ENCODE measurements at regions not wholly inside any gene's neighbourhood (a gene's known extent, or its start where the extent isn't known, plus 50 kb on each side); places are given as distances from the start of the nearest gene placed in this dataset.

DNA sequence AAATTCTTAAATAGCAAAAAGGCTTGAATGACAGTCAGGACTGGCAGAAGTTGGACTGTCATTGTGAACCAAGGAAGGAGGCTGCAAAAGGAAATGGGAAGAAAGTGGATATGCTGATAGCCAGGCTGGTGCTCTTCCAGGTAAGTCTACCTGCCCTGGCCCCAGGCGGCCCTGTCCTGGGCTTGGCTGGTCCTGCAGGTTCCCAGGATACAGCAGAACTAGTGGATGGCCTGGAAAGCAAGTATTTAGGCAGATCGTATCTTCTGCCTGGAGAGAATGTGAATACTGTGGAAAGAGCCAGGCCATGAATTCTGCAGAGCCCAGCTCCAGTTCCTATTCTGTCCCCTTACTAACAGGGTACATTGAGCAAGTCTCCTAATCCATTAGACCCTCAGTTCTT lies 149.3 kb downstream of the SEC61B start:
- WGBS (ENCODE audit: insufficient coverage), result 60% methylated on average over 1 of the region's 2 CpGs

DNA sequence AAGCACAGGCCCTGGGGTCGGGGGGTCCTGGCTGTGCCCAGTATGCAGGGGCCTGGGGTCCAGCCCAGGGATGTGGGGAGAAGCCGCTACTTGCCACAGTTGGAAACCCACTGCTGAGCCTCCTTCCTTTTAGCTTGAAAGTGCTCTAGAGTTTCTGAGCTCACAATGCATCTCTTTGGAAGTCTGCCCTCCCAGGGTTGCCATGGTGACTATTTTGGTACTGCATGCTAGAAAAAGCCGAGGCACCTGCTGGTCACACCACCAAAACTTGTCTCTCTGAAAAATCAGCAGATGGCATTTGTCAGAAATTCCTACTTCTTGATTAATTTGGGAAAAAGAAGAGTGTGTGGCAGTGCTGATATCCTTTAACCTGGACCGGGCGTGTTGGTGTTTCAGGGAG lies 151.8 kb downstream of the SEC61B start:
- no peak for DNase-seq
- Histone ChIP-seq H3K9me3 (no peaks in the 10 kb centered on the region), H3K4me3 (ENCODE audit: control insufficient read depth in 1 of 2, extremely low read depth in 1 of 2, low read length in 1 of 2) (no peak overlapping the region), H3K4me1 (ENCODE audit: control insufficient read depth in 1 of 2, extremely low read depth in 1 of 2, insufficient read depth in 2 of 2, low read length in 2 of 2) (no peaks in the 10 kb centered on the region), H3K36me3 (ENCODE audit: control insufficient read depth in 2 of 2, extremely low read depth in 1 of 2, insufficient read depth in 1 of 2, low read length in 1 of 2) (no peaks in the 10 kb centered on the region), H3K27ac (ENCODE audit: low read length) (no peak overlapping the region), H3K27me3 (replicated peaks in 1 of 2; ENCODE audit: control insufficient read depth in 2 of 2, extremely low read depth in 1 of 2, insufficient read depth in 2 of 2, low read length in 1 of 2) (peaks cover 0 to 20% of the 10 kb centered on the region in 2 experiments)
- no peaks in the 10 kb centered on the region for H3K36me3 Mint-ChIP-seq
- H3K4me3 Mint-ChIP-seq, result no peak overlapping the region
- no peak for ATAC-seq (replicated peaks in 1 of 4)
- H3K9me3 Mint-ChIP-seq, result no peaks in the 10 kb centered on the region
- 86% methylated on average over 4 of the region's 5 CpGs for WGBS (ENCODE audit: insufficient coverage)
- POLR2A ChIA-PET, result no interaction called here
- H3K27ac Mint-ChIP-seq, result no peak overlapping the region
- CTCF ChIA-PET, result no interaction called here
- H3K27me3 Mint-ChIP-seq, result peaks cover 26 to 38% of the 10 kb centered on the region in 2 donors
- peaks cover 2 to 5% (median 2%) of the 10 kb centered on the region in 3 donors for H3K4me1 Mint-ChIP-seq

More for the DNA sequence above, 149.3 kb downstream of the SEC61B start:
- Mint-ChIP-seq H3K4me3 (no peak overlapping the region), H3K9me3 (no peaks in the 10 kb centered on the region), H3K4me1 (peaks cover 11 to 17% (median 12%) of the 10 kb centered on the region in 3 donors), H3K36me3 (no peaks in the 10 kb centered on the region), H3K27me3 (peaks cover 34 to 44% of the 10 kb centered on the region in 2 donors), H3K27ac (no peak overlapping the region)
- Histone ChIP-seq H3K4me3 (ENCODE audit: control insufficient read depth in 1 of 2, extremely low read depth in 1 of 2, low read length in 1 of 2) (no peak overlapping the region), H3K4me1 (ENCODE audit: control insufficient read depth in 1 of 2, extremely low read depth in 1 of 2, insufficient read depth in 2 of 2, low read length in 2 of 2) (peaks cover 0 to 4% of the 10 kb centered on the region in 2 experiments), H3K27me3 (replicated peaks in 1 of 2; ENCODE audit: control insufficient read depth in 2 of 2, extremely low read depth in 1 of 2, insufficient read depth in 2 of 2, low read length in 1 of 2) (peaks cover 0 to 30% of the 10 kb centered on the region in 2 experiments), H3K36me3 (ENCODE audit: control insufficient read depth in 2 of 2, extremely low read depth in 1 of 2, insufficient read depth in 1 of 2, low read length in 1 of 2) (no peaks in the 10 kb centered on the region), H3K27ac (ENCODE audit: low read length) (no peak overlapping the region), H3K9me3 (no peaks in the 10 kb centered on the region)
- DNase-seq (no peak), ATAC-seq (replicated peaks in 1 of 4) (no peak)
- CTCF ChIA-PET, result no interaction called here
- POLR2A ChIA-PET, result no interaction called here

- Mint-ChIP-seq H3K4me1 (no peaks in the 10 kb centered on the region), H3K9me3 (no peaks in the 10 kb centered on the region), H3K4me3 (no peak overlapping the region), H3K27me3 (peaks cover 17 to 32% of the 10 kb centered on the region in 2 donors), H3K27ac (no peak overlapping the region), H3K36me3 (no peaks in the 10 kb centered on the region)
- ATAC-seq (replicated peaks in 1 of 4) (no peak), DNase-seq (no peak)
- Histone ChIP-seq H3K36me3 (ENCODE audit: control insufficient read depth in 2 of 2, extremely low read depth in 1 of 2, insufficient read depth in 1 of 2, low read length in 1 of 2) (no peaks in the 10 kb centered on the region), H3K4me1 (ENCODE audit: control insufficient read depth in 1 of 2, extremely low read depth in 1 of 2, insufficient read depth in 2 of 2, low read length in 2 of 2) (no peaks in the 10 kb centered on the region), H3K27ac (ENCODE audit: low read length) (no peak overlapping the region), H3K27me3 (replicated peaks in 1 of 2; ENCODE audit: control insufficient read depth in 2 of 2, extremely low read depth in 1 of 2, insufficient read depth in 2 of 2, low read length in 1 of 2) (peaks cover 0 to 11% of the 10 kb centered on the region in 2 experiments), H3K4me3 (ENCODE audit: control insufficient read depth in 1 of 2, extremely low read depth in 1 of 2, low read length in 1 of 2) (no peak overlapping the region), H3K9me3 (no peaks in the 10 kb centered on the region)
- WGBS (ENCODE audit: insufficient coverage), result 29% methylated on average over 1 of the region's 1 CpG
- CTCF ChIA-PET, result no interaction called here
- POLR2A ChIA-PET, result no interaction called here
These were observed 152.7 kb downstream of the SEC61B start for GRCh38 chr9:99374793-99375192.

DNA sequence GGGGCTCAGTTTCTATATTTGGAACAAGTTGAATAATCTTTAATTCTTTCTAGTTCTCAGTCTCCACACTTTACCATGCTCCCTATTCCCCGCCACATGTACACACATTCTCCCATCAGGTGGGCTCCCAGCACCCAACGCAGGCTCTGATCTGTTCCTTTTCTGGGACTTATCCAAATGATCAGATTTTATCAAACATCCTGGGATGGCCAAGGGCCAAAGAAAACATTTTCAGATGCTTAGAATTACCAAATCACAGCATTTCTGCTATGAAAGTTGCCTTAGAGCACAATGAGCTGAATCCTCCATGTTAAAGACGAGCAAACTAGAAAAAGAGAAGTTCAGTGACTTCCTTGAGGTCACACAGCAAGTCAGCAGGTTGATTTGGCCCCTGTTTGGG lies 153.4 kb downstream of the SEC61B start:
- H3K4me3 Mint-ChIP-seq, result no peak overlapping the region
- H3K27me3 Mint-ChIP-seq, result peaks cover 10 to 32% of the 10 kb centered on the region in 2 donors
- Histone ChIP-seq H3K4me1 (ENCODE audit: control insufficient read depth in 1 of 2, extremely low read depth in 1 of 2, insufficient read depth in 2 of 2, low read length in 2 of 2) (no peaks in the 10 kb centered on the region), H3K36me3 (ENCODE audit: control insufficient read depth in 2 of 2, extremely low read depth in 1 of 2, insufficient read depth in 1 of 2, low read length in 1 of 2) (no peaks in the 10 kb centered on the region), H3K9me3 (no peaks in the 10 kb centered on the region), H3K4me3 (ENCODE audit: control insufficient read depth in 1 of 2, extremely low read depth in 1 of 2, low read length in 1 of 2) (no peak overlapping the region), H3K27ac (ENCODE audit: low read length) (no peak overlapping the region), H3K27me3 (replicated peaks in 1 of 2; ENCODE audit: control insufficient read depth in 2 of 2, extremely low read depth in 1 of 2, insufficient read depth in 2 of 2, low read length in 1 of 2) (peaks cover 0 to 10% of the 10 kb centered on the region in 2 experiments)
- POLR2A ChIA-PET, result no interaction called here
- WGBS (ENCODE audit: insufficient coverage), result 76% methylated on average over 3 of the region's 3 CpGs
- no peaks in the 10 kb centered on the region for H3K4me1 Mint-ChIP-seq
- CTCF ChIA-PET, result no interaction called here
- no peak overlapping the region for H3K27ac Mint-ChIP-seq
- DNase-seq (no peak), ATAC-seq (replicated peaks in 1 of 4) (no peak)
- no peaks in the 10 kb centered on the region for H3K9me3 Mint-ChIP-seq
- H3K36me3 Mint-ChIP-seq, result no peaks in the 10 kb centered on the region

GRCh38 chr9:99377790-99378775 lies 156.0 kb downstream of the SEC61B start:
- ATAC-seq (replicated peaks in 1 of 4) (no peak), DNase-seq (no peak)
- Histone ChIP-seq H3K4me1 (ENCODE audit: control insufficient read depth in 1 of 2, extremely low read depth in 1 of 2, insufficient read depth in 2 of 2, low read length in 2 of 2) (no peaks in the 10 kb centered on the region), H3K9me3 (no peaks in the 10 kb centered on the region), H3K27me3 (replicated peaks in 1 of 2; ENCODE audit: control insufficient read depth in 2 of 2, extremely low read depth in 1 of 2, insufficient read depth in 2 of 2, low read length in 1 of 2) (peaks cover 0 to 7% of the 10 kb centered on the region in 2 experiments), H3K4me3 (ENCODE audit: control insufficient read depth in 1 of 2, extremely low read depth in 1 of 2, low read length in 1 of 2) (no peak overlapping the region), H3K27ac (ENCODE audit: low read length) (no peak overlapping the region), H3K36me3 (ENCODE audit: control insufficient read depth in 2 of 2, extremely low read depth in 1 of 2, insufficient read depth in 1 of 2, low read length in 1 of 2) (no peaks in the 10 kb centered on the region)
- no peaks in the 10 kb centered on the region for H3K36me3 Mint-ChIP-seq
- no peak overlapping the region for H3K27ac Mint-ChIP-seq
- H3K4me3 Mint-ChIP-seq, result no peak overlapping the region
- H3K9me3 Mint-ChIP-seq, result no peaks in the 10 kb centered on the region
- peaks cover 12 to 24% of the 10 kb centered on the region in 2 donors for H3K27me3 Mint-ChIP-seq
- no peaks in the 10 kb centered on the region for H3K4me1 Mint-ChIP-seq
- ChIA-PET POLR2A (no interaction called here), CTCF (no interaction called here)
- 90% methylated on average over 7 of the region's 10 CpGs for WGBS (ENCODE audit: insufficient coverage)

GRCh38 chr9:99383536-99383935 lies 161.5 kb downstream of the SEC61B start:
- DNase-seq (no peak), ATAC-seq (replicated peaks in 1 of 4) (no peak)
- Mint-ChIP-seq H3K9me3 (no peaks in the 10 kb centered on the region), H3K36me3 (no peaks in the 10 kb centered on the region), H3K27ac (no peak overlapping the region), H3K4me3 (no peak overlapping the region), H3K27me3 (peaks cover 14 to 19% of the 10 kb centered on the region in 2 donors), H3K4me1 (no peaks in the 10 kb centered on the region)
- 7% methylated on average over 2 of the region's 2 CpGs for WGBS (ENCODE audit: insufficient coverage)
- Histone ChIP-seq H3K9me3 (no peaks in the 10 kb centered on the region), H3K4me3 (ENCODE audit: control insufficient read depth in 1 of 2, extremely low read depth in 1 of 2, low read length in 1 of 2) (no peak overlapping the region), H3K27me3 (replicated peaks in 1 of 2; ENCODE audit: control insufficient read depth in 2 of 2, extremely low read depth in 1 of 2, insufficient read depth in 2 of 2, low read length in 1 of 2) (peaks cover 0 to 6% of the 10 kb centered on the region in 2 experiments), H3K4me1 (ENCODE audit: control insufficient read depth in 1 of 2, extremely low read depth in 1 of 2, insufficient read depth in 2 of 2, low read length in 2 of 2) (no peaks in the 10 kb centered on the region), H3K27ac (ENCODE audit: low read length) (no peak overlapping the region), H3K36me3 (ENCODE audit: control insufficient read depth in 2 of 2, extremely low read depth in 1 of 2, insufficient read depth in 1 of 2, low read length in 1 of 2) (no peaks in the 10 kb centered on the region)
- ChIA-PET CTCF (no interaction called here), POLR2A (no interaction called here)
